CD4-positive, alpha-beta T cell treated with Interleukin-1 beta for 1 hour (primary cell): ENCODE measurements at regions not wholly inside any gene's neighbourhood (a gene's known extent, or its start where the extent isn't known, plus 50 kb on each side); places are given as distances from the start of the nearest gene placed in this dataset.

ENCODE experiments used
- DNase-seq, 2 donors: peaks; one replicate each; pipeline ENCODE4 v3.0.0-alpha.2; 2020 to 2022

DNA sequence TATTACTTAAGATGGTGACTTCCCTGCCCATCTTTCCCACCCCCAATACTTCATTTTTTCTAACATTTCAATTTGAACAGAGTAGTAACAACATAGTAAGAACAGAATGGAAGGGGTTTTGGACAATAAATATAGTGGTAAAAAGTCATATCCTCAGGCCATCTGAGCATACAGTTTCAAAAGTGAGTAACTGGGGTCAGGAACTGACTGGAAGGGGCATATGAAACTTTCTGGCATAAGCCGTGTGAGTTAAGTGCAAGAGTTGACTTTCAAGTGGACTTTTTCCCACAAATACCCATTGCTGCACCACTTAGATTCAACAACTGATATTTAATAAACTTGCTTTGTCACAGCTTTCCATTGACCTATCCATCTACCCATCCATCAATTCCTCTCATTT lies 153.5 kb upstream of the IL12A start:
- DNase-seq = no peak

- no peak for DNase-seq
Observed at GRCh38 chr3:159837725-159838124, 150.9 kb upstream of the IL12A start.

GRCh38 chr3:159838938-159839337 lies 149.7 kb upstream of the IL12A start:
- no peak for DNase-seq

- no peak for DNase-seq
Observed at GRCh38 chr3:159839561-159840379, 148.9 kb upstream of the IL12A start, which contains the start of gene SCHIP1. TSS of gene SCHIP1 (plus strand) at chr3:159839861.

DNA sequence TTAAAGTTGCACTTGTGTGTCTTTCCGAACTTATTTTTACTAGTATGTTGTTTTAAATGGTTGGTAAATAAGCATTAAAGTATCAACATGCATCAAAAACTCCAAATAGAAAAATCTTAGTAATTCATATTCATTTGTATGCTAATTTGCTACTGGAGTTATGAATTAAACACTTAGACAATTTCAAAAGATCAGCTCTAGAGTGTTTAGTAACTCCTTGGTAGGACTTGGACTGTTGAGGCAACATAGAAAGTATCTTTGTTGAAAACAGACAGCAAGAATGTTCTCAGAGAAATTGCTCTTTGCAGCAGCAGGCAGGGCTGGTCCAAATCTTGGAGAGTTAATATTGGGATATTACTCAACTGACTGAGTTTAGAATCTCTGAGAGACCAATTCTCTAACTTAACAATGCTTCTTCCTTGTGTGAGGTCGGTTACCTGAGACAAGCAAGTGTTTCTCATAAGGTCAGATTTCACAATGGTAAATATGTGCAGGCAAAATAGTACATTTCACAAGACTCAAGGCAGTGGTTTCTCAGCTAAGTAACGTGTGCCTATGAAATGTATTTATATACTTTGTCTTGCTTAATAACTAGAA lies 147.8 kb upstream of the IL12A start:
- no peak for DNase-seq

DNA sequence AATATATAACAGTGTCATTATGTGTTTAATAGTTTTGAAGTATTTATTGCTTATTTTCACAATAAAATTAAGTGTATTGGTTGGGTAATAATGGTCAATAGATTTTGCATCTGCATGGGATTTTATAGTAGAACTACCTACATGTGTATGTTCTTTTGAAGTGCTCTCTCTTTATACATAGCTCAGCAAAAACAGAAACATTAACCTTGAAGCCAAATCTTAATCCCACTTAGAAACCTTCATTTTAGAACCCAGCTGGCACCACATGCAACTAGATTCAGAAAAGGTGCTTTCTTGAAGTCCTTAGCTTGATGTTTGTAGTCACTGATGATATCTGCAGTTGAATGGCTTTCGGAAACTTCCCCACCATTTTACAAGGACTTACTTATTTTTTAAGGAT lies 146.9 kb upstream of the IL12A start:
- no peak for DNase-seq

- DNase-seq = no peak
Observed at GRCh38 chr3:159843840-159844730, 144.6 kb upstream of the IL12A start.

DNA sequence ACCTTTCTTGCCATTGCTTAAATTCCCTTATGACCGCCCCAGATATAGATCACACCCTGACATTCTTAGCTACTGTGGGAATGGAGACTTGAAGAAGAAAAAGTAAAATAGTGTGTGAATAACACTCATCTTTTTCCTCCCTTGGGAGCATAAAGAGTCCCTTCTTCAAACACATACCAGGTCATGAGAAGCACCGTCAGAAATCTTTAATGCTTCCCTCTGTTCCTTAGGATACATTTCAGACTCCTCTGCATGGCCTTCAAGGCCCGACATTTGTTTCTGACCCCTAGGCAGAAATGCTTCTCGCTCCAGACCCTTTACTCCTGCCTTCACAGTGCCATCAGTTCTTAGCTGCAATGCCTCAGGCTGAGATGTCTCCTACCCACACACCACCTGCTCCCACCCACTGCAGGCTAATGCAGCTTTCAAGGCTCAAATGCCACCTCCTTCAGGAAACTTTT lies 143.8 kb upstream of the IL12A start:
- DNase-seq = no peak

GRCh38 chr3:159845737-159846136 lies 142.9 kb upstream of the IL12A start:
- no peak for DNase-seq

DNA sequence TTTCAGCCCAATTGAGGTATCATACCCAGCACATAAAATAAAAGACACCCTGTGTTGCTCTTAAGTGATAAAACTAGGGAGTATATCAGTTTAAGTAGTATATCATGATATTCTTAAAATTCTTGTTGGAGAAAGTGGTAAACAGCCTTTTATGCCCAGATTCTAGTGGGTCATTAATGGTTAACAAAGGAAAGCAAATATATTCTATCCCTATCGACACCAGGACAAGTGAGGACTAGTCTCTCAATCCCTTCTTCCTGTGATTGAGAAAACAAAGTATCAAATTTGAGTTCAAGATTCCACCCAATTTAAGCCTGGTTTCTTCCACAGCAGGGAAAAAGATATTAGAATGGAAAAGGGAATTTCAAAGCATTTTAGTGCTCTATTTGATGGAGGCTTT lies 142.4 kb upstream of the IL12A start:
- DNase-seq = no peak

DNA sequence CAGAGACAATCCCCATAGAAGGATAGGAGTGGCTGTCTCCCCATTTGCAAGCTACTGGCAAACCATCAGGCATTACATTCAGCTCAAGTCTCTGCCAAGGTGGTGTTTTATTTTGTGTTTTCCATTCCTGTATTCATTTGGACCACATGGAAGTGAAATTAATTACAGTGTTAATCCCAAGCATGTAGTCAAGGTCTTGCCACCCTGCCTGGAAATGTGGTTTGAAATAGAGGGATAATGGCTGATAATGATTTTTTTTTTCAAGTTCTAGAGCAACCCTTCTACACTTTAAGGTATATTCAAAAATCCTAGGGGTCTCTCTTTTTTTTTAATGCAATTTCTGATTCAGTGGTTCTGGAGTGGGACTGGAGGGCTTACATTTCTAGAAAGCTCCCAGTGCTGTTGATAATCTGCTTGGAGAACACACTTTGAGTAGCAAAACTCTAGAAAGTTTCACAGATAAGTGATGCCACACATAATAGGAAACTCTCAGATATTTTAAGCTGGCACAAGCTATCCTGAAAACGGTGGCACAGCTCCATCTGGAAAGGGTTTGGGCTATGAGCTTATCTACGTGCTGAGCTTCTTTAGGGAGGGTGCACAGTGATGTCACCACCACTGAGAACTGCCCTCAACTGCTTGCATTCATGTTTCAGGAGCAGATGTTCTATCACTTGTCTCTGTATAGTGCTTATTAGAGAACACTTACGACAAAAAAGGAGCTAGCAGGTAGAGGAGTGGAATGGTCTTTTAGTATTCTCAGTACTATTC lies 140.1 kb upstream of the IL12A start:
- DNase-seq = no peak

DNA sequence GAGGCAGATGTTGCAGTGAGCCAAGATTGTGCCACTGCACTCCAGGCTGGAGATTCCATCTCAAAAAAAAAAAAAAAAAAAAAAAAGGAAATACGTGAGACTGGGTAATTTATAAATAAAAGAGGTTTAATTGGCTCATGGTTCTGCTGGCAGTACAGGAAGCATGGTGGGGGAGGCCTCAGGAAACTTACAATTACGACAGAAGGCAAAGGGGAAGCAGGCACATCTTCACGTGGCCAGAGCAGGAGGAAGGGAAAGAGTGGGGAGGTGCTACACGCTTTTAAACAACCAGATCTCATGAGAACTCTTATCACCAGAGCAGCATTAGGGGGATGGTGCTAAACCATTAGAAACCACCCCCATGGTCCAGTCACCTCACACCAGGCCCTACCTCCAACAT lies 138.2 kb upstream of the IL12A start:
- DNase-seq = no peak

- no peak for DNase-seq
Observed at GRCh38 chr3:159852266-159852665, 136.4 kb upstream of the IL12A start.

GRCh38 chr3:159852821-159853505 lies 135.7 kb upstream of the IL12A start:
- no peak for DNase-seq

DNA sequence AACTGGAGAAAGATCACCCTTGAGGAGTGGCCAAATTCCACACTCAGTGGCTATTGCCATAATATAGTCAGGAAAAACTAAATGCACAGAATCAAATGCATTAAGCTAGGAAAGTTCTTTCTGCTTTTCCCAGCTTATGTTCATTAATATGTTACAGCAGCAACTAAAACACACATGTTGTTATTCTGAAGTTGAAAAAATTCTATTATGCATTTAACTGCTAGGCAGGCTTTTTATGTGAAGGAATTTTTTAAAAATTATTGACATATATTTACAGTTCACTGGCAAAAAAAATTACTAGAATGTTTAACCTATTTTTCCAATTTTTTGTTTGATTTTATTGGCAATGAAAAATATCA lies 135.2 kb upstream of the IL12A start:
- DNase-seq = no peak

DNA sequence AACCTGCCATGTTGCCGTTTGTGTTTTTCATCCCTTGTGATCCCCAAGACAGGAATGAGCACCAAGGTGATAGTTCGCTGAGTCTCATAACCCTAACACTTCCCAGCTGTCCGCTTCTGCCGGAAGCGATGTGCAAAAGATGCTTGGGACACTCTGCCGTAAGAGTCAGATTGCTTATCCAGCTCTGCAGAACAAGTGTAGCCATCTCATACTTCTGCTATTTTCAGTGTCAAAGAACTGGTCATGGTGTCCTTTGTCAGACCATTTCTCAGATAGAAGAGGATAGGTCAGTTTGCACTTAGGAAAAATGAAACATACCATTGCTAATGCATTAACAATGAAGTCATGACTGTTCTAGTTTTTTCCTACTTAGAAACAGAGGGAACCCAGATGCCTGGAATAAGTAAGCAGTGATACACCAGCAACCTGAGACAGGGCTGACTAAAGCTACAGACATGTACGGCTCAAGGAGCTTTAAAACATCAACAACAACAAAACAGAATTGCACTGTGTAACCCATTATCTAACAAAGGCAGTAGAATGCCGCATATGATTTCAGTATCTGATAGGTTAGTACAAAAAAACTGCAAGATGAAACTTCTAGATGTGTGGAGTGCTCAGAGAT lies 134.0 kb upstream of the IL12A start:
- DNase-seq = no peak

DNA sequence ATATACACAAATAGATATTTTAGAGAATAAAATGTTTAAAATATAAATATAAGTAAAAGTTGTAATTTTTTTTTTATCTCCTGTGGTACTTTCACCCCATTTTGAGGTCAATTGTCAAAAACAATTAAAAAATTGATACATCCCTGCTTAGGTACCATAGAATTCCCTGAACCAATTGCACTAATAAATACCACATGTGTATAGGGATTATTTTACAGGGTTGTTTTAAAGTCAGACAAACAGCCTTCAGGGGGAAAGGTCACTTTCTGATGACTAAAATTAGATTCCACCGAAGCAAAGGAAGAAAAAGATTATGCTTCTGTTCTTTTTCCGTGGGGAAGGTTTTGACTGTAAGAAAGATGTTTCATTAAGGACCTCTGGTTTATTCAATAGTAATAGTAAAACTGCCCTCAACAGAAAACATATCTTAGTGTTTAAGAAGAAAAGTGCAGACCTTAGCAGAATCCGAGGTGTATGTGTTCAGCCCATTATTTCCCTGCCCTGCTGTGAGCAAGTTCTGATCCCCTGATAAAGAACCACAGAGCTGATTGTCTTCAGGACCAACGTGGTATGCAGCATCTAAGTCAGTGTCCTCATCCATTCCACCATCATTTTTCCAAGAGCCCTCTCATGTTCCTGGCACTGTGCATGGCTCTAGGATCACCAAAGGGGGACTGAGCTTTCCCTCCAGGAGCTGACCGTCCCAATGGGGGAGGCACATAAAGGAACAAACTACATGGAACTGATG lies 132.9 kb upstream of the IL12A start:
- no peak for DNase-seq

DNA sequence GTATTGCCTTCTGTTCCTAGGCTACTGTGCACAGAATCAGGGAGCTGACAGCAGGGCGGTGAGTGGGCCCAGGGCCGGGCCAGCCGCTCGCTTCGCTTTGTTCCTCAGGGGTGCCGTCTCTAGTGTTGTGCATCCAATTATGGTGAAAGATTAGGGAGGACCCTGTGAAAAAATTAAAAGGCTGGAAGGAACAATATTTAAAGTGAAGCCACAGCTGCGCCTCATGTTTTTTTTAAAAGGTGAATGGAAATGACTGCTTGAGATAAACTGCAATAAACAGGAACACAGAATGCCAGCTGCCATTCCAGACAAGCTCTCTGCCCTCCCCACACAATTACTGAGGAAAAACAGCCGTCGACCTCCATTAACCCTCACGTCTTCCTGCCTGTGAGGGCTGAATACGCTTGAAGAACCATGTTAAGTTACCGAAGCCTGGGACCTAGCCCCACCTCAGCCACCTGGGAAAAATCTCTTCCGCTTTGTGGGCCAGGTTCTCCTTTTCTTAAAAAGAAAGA lies 132.0 kb upstream of the IL12A start:
- no peak for DNase-seq

DNA sequence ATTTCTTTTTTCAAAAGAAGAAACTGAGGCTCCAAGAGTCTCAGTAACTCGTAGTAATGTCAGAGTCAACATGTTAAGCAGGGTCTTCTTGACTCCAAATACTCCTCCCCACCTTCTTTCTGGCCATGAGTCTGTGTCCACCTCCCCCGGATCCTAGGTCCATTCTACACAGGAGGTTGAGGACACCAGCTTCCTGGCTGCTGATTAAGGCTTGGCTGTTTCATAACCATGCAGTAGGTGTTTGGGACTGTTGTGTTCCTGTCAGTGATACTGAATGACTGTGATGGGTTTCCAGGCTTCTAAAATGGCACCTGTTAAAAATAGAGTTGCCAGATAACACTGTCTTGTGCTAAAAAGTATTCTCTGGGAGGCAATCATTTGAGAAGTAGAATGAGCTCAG lies 130.8 kb upstream of the IL12A start:
- no peak for DNase-seq

DNA sequence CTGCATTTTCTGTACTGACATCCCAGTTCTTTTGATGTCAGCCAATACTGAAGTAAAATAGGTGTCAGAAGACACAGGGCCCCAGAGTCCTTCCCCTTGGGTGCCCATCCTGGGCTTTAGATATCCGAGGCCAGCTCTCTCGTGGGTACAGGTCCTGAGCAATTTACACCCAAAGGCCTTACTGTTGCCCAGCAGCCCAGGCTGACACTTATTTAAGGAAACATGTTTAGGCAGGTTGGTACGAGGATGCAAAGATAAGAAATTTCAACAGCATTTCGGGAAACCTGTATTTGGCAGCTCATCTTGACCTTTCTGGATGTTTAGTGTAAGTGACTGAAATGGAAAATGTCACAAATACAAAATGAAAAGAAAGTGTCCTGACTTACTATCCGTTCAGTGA lies 130.0 kb upstream of the IL12A start:
- DNase-seq = no peak

- no peak for DNase-seq
Observed at GRCh38 chr3:159859424-159859823, 129.2 kb upstream of the IL12A start.
